Activated CD8-positive, alpha-beta memory T cell treated with anti-CD3 and anti-CD28 coated beads, Interleukin-2, amount 50 U/mL, for 24 hours (primary cell): ENCODE measurements at regions not wholly inside any gene's neighbourhood (a gene's known extent, or its start where the extent isn't known, plus 50 kb on each side); places are given as distances from the start of the nearest gene placed in this dataset.
"Not testable (repeated sequence)": the region's sequence is repeated elsewhere in the genome, so short reads cannot be mapped to it uniquely, and the experiment has no call there.

ENCODE experiments used
- DNase-seq: peaks from one replicate; pipeline ENCODE4 v3.0.0-alpha.2; 2020; ENCODE audit errors: extremely low read depth

- DNase-seq = no peak
These were observed 147.7 kb downstream of the COG6 start for GRCh38 chr13:39803156-39803555.

DNA sequence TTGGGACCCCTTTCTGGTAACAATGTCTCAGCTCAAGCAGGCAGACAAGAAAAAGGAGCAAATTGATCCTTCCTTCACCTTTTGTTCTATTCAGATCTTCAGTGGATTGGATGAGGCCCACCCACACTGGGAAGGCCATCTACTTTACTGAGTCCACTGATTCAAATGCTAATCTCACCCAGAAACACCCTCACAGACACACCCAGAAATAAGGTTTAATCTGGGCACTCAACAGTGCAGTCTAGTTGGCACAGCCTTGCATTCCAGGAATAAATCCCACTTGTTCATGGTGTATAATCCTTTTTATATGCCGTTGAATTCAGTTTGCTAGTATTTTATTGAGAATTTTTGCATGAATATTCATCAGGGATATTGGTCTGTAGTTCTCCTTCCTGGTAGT lies 148.4 kb downstream of the COG6 start:
- no peak for DNase-seq

DNA sequence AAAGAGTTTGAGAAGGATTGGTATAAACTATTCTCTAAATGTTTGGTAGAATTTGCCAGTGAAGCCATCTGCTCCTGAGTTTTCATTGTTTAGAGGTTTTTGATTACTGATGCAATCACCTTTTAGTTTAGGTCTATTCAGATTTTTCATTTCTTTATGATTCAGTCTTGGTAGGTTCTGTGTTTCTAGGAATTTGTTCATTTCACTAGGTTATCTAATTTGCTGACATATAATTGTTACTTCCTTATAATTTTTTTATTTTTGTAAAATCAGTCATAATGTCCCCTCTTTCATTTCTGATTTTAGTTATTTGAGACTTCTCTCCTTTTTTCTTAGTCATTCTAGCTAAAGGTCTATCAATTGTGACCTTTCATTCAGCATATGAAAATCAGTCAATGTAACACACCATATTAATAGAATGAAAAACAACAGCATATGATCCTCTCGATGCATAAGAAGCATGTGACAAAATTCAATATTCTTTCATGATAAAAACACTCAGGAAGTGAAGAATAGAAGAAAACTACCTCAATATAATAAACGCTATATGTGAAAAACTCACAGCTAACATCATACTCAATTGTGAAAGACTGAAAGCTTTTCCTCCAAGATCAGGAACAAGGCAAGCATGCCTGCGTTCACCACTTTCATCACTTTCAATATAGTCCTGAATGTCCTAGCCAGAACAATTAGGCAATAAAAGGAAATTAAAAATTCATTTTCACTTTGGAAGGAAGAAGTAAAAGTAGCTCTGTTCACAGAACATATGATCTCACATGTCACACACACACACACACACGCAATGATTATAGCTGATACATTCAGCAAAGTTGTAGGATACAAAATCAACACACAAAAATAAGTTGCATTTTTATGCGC lies 149.1 kb downstream of the COG6 start:
- DNase-seq = no peak

DNA sequence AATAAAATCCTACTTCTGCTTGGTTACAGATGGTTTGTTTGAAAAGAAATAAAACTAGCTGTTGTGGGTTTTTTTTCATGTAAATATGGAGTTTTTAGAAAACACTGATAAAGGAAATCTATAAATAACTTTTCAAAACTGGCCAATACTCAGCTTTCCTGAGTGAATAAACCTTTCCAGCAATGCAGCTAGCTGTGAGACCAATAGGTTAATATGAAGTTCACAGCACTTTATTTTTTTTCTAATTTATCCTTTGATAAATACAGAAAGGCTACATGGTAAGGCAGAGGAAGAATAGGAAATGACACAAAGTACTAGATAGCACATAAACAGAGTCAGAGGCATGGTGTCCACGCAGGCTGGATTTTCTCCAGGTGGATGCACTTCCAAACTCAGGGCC lies 154.0 kb downstream of the COG6 start:
- DNase-seq = no peak

- DNase-seq = no peak
These were observed 154.8 kb downstream of the COG6 start for GRCh38 chr13:39810091-39810877.

- no peak for DNase-seq
These were observed 155.6 kb downstream of the COG6 start for GRCh38 chr13:39811051-39811450.

GRCh38 chr13:39811696-39812095 lies 156.2 kb downstream of the COG6 start:
- DNase-seq = no peak

GRCh38 chr13:39815345-39816111 lies 160.1 kb downstream of the COG6 start:
- no peak for DNase-seq

GRCh38 chr13:39816936-39817335 lies 161.5 kb downstream of the COG6 start:
- DNase-seq = no peak

DNA sequence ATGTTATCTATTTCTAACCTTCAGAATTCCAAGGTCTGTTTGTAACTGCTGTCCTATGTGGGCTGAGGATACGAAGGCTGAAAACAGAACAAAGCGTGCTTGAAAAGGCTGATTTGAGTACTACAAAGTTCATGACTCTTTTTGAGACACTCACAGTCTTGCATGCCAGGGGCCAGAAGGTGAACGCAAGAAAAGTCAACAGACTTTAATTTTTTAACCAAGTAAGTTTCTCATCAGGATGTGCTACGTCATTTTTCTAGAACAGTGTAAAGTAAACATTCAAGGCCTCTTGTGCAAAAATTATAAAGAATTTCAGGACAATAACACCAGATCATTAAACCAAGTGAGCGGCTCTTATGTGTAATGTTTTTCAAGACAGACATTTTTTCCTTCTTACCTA lies 163.5 kb downstream of the COG6 start:
- DNase-seq = no peak

GRCh38 chr13:39820606-39821005 lies 165.1 kb downstream of the COG6 start:
- no peak for DNase-seq

DNA sequence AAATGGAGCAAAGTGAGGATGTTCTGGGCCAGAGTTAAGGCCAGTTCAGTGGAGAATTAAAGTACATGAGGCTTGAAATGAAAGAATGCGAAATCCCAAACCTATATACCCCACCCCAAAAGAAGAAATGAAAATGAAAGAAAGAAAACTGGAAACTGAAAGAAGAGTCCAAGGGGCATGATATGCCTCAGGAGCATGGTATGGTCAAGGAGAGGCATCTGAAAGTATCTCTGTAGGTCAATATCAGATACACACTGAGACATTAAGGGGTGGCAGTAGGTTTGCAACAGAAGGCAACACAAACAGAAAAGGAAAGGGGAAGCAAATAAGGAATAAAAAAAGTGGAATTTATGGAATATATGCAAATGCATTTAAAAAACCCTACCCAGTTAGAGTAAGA lies 166.5 kb downstream of the COG6 start:
- DNase-seq = no peak

DNA sequence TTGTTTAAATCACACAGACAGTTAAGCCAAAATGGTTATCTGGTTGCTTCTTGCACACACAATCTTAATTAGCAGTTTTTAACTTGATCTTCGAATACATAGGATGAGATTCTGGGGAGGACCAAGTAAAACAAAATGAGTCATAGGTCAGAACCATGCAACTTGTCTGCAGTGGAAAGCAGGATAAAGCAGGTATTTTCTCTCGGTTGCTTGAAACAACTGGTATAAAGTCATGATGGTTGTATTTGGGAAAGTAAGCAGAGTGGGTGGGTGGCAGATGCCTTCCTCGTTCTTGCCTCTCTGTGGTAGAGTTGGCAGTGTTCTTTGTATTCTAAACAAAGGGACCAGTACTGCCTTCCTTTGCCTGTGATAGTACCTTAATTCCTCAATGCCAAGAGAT lies 167.0 kb downstream of the COG6 start:
- no peak for DNase-seq

GRCh38 chr13:39823063-39823713 lies 167.7 kb downstream of the COG6 start:
- DNase-seq = no peak

GRCh38 chr13:39825886-39826285 lies 170.4 kb downstream of the COG6 start:
- no peak for DNase-seq

DNA sequence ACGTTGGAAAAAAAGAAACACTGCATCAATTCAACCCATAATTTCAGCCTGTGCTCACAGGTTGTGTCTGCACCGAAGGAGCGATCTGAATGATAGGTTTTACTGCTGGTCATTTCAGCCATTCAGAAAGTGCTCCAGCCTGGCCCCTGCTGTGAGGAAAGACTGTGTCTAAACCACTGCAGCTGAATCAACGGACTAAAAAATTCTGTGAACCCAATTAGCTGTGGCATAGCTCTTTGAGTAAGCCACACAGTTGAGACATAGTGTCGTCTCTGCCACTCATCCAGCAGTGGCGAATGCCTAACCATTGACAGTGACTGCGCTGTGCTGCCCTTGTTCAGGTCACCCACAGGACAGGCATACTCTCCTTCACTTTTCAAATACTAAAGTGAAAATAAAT lies 179.8 kb downstream of the COG6 start:
- DNase-seq = no peak

DNA sequence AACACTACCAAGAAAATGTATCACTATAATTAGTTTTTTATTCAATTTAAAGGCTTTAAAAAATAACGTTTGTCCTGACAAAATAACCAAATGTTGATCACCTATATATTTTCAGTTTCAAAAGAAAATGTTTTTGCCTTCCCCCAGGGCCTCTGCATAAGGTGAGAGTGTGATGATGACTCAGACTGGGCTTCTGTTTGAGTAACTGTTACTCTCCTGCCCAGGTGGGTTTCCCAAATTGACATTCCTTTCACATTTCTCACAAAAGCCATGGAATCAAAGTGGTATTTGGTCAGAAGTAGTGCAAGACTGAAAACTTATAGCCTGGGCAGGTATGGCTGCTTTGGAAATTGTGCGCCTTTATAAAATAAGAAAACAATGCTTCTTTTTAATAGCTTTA lies 180.6 kb downstream of the COG6 start:
- no peak for DNase-seq

GRCh38 chr13:39837866-39838265 lies 182.4 kb downstream of the COG6 start:
- DNase-seq = not testable (repeated sequence)

DNA sequence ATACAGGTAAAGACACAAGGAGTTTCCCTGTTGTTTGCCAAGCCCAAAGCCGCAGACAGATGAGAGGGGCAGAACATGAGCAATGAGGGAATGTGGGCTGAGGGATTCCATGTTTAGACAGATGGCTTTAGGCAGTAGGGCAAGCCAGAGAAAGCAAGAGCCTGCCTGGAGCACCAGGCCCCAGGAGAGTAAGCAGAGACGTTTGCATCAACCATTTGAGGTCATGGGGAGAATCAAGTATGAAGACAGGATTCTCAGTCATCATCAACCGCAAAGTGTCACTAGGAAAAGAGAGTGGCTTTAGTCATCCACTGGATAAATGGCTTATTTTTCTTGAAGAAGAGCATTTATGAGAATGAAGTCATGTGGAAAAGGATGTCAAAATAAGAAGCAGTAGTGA lies 184.7 kb downstream of the COG6 start:
- no peak for DNase-seq

DNA sequence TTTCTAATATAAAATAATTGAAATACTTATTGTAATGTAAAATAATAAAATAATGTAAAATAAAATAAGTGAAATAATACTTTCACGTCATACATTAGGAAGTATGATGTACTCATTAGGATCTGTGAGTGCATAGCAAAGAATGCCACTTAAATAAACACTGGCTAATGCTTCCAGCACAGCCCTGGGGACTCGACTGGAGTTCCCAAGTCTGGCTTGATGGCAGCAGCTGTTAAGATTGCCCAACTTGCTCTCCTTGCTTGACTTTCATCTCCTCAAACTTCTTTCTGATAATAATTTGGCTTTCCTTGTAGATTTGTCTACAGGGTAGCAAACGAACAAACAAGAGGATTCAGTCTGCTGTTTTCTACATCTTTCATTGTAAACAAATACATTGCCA lies 191.9 kb downstream of the COG6 start:
- DNase-seq = no peak

DNA sequence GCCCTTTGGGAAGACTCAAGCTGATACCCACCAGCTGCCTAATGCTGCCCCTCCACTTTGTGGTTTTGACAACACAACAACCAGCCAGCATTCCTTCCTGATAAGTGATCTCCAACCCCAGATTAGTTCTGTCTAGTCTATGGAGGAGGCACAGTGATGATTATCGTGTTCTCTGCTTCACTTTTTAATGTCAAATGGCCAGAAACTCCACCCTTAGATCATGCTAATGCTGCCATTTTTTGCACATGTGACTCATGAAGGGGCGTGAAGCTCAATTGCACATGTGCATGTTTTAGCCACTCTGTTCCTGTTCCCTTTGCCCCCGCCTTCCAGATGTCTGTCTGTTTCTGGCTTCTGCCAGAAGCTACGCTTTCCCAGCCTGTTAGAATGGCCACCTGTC lies 199.8 kb downstream of the COG6 start:
- DNase-seq = no peak

DNA sequence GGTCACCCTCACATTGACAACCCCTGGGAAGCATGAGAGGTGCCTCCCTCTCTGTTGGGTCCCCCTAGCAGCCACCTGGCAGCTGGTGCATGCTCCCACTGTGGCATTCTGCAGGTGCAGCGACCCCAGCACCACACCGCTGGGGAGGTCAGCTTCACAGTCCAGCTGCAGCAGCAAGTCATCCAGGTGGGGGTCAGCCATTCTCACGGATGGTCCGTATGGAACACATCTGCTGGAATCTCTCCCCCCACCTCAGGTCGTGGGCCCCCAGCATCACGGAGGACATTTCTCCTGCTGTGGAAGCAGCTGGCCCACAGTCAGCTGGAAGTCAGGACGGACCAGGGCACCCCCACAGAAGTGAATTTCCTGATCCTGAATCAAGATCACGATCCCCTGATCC lies 201.3 kb downstream of the COG6 start:
- no peak for DNase-seq
